ENCODE measurements at regions not wholly inside any gene's neighbourhood (a gene's known extent, or its start where the extent isn't known, plus 50 kb on each side); places are given as distances from the start of the nearest gene placed in this dataset.

DNA sequence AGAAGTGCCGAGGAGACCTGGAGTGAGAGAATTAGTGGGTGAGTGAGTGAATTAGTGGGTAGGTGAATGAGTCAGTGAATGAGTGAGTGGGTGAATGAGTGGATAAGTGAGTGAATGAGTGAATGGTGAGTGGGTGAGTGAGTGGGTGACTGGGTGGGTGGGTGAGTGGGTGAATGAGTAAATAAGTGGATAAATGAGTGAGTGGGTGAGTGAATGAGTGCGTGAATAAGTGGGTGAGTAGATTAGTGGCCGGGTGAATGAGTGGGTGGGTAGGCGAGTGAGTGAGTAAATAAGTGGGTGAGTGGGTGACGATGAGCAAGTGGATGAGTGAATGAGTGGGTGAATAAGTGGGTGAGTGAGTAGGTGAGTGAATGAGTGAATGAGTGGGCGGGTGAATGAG, 243.7 kb upstream of the MGMT start:
- H3K4me3 ChIP-seq (ENCODE audit: low read length), result no peak overlapping the region

DNA sequence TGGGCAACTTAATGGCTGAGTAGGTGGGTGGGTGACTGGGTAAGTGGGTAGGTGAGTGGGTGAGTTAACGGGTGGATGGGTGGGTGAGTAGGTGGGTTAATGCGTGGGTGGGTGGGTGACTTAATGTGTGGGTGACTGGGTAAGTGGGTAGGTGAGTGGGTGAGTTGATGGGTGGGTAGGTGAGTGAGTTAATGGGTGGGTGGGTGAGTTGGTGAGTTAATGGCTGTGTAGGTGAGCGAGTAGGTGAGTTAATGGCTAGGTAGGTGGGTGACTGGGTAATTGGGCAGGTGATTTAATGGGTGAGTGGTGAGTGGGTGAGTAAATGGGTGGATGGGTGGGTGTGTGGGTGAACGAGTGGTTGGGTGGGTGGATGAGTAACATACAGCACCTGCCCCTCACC, 243.0 kb upstream of the MGMT start:
- Histone ChIP-seq H3K27ac (ENCODE audit: low read length) (no peak overlapping the region), H3K4me3 (ENCODE audit: low read length) (no peak overlapping the region), H3K4me2 (ENCODE audit: low read length) (no peak overlapping the region), H3K36me3 (replicated peaks; ENCODE audit: low read depth, low read length) (no peaks in the 10 kb centered on the region), H4K20me1 (ENCODE audit: insufficient read depth, low read length) (no peaks in the 10 kb centered on the region), H3K9ac (ENCODE audit: low read length) (no peak overlapping the region), H3K9me3 (ENCODE audit: insufficient read depth, low read length) (no peaks in the 10 kb centered on the region), H2AFZ (ENCODE audit: low read depth, low read length) (no peak overlapping the region), H3K79me2 (ENCODE audit: low read length) (no peaks in the 10 kb centered on the region), H3K27me3 (ENCODE audit: low read depth, low read length) (no peaks in the 10 kb centered on the region), H3K4me1 (ENCODE audit: low read length) (no peaks in the 10 kb centered on the region)
- no peak for TF ChIP-seq EZH2phosphoT487 (IDR thresholded peaks at IDR 0.05; ENCODE audit: low read depth)
- TF ChIP-seq, protein P1, sequence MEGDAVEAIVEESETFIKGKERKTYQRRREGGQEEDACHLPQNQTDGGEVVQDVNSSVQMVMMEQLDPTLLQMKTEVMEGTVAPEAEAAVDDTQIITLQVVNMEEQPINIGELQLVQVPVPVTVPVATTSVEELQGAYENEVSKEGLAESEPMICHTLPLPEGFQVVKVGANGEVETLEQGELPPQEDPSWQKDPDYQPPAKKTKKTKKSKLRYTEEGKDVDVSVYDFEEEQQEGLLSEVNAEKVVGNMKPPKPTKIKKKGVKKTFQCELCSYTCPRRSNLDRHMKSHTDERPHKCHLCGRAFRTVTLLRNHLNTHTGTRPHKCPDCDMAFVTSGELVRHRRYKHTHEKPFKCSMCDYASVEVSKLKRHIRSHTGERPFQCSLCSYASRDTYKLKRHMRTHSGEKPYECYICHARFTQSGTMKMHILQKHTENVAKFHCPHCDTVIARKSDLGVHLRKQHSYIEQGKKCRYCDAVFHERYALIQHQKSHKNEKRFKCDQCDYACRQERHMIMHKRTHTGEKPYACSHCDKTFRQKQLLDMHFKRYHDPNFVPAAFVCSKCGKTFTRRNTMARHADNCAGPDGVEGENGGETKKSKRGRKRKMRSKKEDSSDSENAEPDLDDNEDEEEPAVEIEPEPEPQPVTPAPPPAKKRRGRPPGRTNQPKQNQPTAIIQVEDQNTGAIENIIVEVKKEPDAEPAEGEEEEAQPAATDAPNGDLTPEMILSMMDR (IDR thresholded peaks at IDR 0.05; ENCODE audit: low read depth, low read length), result no peak

More for the DNA sequence above, 243.7 kb upstream of the MGMT start:
- no peak for TF ChIP-seq EZH2phosphoT487 (IDR thresholded peaks at IDR 0.05; ENCODE audit: low read depth)
- TF ChIP-seq, protein P1 (IDR thresholded peaks at IDR 0.05; ENCODE audit: low read depth, low read length), result no peak
- no peak overlapping the region for H3K4me2 ChIP-seq (ENCODE audit: low read length)
- no peak overlapping the region for H2AFZ ChIP-seq (ENCODE audit: low read depth, low read length)
- no peaks in the 10 kb centered on the region for H3K36me3 ChIP-seq (replicated peaks; ENCODE audit: low read depth, low read length)
- H4K20me1 ChIP-seq (ENCODE audit: insufficient read depth, low read length), result no peaks in the 10 kb centered on the region
- H3K9me3 ChIP-seq (ENCODE audit: insufficient read depth, low read length), result no peaks in the 10 kb centered on the region
- no peaks in the 10 kb centered on the region for H3K4me1 ChIP-seq (ENCODE audit: low read length)
- no peak overlapping the region for H3K9ac ChIP-seq (ENCODE audit: low read length)
- H3K79me2 ChIP-seq (ENCODE audit: low read length), result no peaks in the 10 kb centered on the region
- no peak overlapping the region for H3K27ac ChIP-seq (ENCODE audit: low read length)
- no peaks in the 10 kb centered on the region for H3K27me3 ChIP-seq (ENCODE audit: low read depth, low read length)

DNA sequence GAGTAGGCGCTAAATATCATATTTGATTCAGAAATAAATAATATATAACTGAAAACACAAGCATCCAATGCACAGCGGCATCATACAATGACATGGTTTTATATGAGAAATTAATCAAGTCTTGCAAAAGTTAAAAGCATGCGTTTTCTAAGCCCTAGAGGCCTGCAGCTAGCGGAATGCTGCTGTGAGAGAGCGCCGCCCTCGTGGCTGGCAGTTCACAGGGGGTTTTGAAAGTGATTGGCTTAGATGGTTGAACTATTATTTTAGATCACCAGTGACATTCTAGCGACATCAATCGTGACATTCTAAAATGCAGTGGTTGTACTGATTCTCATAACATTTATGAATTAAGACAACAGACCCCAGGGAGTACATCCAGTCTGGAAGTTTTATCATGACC, 235.2 kb upstream of the MGMT start:
- Histone ChIP-seq H3K36me3 (replicated peaks; ENCODE audit: low read depth, low read length) (no peaks in the 10 kb centered on the region), H3K27me3 (ENCODE audit: low read depth, low read length) (no peaks in the 10 kb centered on the region), H3K79me2 (ENCODE audit: low read length) (no peaks in the 10 kb centered on the region), H3K4me2 (ENCODE audit: low read length) (no peak overlapping the region), H3K27ac (ENCODE audit: low read length) (no peak overlapping the region), H3K9me3 (ENCODE audit: insufficient read depth, low read length) (no peaks in the 10 kb centered on the region), H3K4me1 (ENCODE audit: low read length) (no peaks in the 10 kb centered on the region), H3K4me3 (ENCODE audit: low read length) (no peak overlapping the region), H4K20me1 (ENCODE audit: insufficient read depth, low read length) (no peaks in the 10 kb centered on the region), H3K9ac (ENCODE audit: low read length) (no peak overlapping the region), H2AFZ (ENCODE audit: low read depth, low read length) (no peak overlapping the region)
- TF ChIP-seq EZH2phosphoT487 (IDR thresholded peaks at IDR 0.05; ENCODE audit: low read depth), result no peak
- TF ChIP-seq, protein P1 (IDR thresholded peaks at IDR 0.05; ENCODE audit: low read depth, low read length), result no peak

DNA sequence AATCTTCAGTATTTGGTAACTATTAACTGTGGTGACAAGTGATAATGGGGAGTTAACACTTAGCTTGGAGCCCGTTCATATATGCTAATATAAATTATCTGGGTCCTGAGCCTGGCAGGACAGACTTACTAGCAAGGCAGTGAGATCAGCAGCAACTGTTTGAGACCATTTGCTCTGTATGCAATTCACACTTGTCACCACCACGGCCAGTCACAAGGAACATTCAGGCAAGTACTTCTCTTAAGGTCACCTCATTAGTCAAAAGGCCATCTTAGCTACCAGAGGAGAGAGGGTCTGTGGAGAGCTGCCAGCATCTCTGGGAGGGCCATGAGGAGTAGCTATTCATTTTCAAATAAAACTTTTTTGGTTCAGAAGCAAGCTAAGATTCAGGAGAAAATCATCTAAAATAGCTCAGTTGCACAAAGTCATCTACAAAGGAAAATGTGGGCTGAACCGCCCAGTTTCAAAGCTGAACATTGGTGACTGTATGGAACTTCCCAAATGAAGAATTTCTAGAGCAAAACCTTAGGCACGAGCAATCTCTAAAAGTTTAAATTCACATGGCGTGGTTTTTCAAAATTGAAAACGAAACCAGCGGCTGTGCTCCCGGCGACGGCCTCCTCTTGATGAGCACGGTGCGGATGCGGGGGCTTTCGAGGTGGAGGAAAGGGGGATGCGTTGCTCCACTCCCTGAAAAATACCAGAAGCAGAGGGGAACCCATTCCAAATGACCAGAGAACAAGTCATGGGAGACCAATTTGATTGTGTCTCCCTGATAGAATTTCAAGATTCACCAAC, 233.5 kb upstream of the MGMT start:
- no peak for TF ChIP-seq EZH2phosphoT487 (IDR thresholded peaks at IDR 0.05; ENCODE audit: low read depth)
- TF ChIP-seq, protein P1 (IDR thresholded peaks at IDR 0.05; ENCODE audit: low read depth, low read length), result no peak
- H2AFZ ChIP-seq (ENCODE audit: low read depth, low read length), result no peak overlapping the region
- H3K27ac ChIP-seq (ENCODE audit: low read length), result no peak overlapping the region
- H3K9me3 ChIP-seq (ENCODE audit: insufficient read depth, low read length), result no peaks in the 10 kb centered on the region
- no peaks in the 10 kb centered on the region for H3K79me2 ChIP-seq (ENCODE audit: low read length)
- no peak overlapping the region for H3K4me2 ChIP-seq (ENCODE audit: low read length)
- H4K20me1 ChIP-seq (ENCODE audit: insufficient read depth, low read length), result no peaks in the 10 kb centered on the region
- no peaks in the 10 kb centered on the region for H3K27me3 ChIP-seq (ENCODE audit: low read depth, low read length)
- H3K4me3 ChIP-seq (ENCODE audit: low read length), result no peak overlapping the region
- H3K36me3 ChIP-seq (replicated peaks; ENCODE audit: low read depth, low read length), result no peaks in the 10 kb centered on the region
- H3K9ac ChIP-seq (ENCODE audit: low read length), result no peak overlapping the region
- no peaks in the 10 kb centered on the region for H3K4me1 ChIP-seq (ENCODE audit: low read length)

Measured in OCI-LY3 (cell line).